ENCODE measurements at regions not wholly inside any gene's neighbourhood (a gene's known extent, or its start where the extent isn't known, plus 50 kb on each side); places are given as distances from the start of the nearest gene placed in this dataset.
"Not testable (repeated sequence)": the region's sequence is repeated elsewhere in the genome, so short reads cannot be mapped to it uniquely, and the experiment has no call there.

DNA sequence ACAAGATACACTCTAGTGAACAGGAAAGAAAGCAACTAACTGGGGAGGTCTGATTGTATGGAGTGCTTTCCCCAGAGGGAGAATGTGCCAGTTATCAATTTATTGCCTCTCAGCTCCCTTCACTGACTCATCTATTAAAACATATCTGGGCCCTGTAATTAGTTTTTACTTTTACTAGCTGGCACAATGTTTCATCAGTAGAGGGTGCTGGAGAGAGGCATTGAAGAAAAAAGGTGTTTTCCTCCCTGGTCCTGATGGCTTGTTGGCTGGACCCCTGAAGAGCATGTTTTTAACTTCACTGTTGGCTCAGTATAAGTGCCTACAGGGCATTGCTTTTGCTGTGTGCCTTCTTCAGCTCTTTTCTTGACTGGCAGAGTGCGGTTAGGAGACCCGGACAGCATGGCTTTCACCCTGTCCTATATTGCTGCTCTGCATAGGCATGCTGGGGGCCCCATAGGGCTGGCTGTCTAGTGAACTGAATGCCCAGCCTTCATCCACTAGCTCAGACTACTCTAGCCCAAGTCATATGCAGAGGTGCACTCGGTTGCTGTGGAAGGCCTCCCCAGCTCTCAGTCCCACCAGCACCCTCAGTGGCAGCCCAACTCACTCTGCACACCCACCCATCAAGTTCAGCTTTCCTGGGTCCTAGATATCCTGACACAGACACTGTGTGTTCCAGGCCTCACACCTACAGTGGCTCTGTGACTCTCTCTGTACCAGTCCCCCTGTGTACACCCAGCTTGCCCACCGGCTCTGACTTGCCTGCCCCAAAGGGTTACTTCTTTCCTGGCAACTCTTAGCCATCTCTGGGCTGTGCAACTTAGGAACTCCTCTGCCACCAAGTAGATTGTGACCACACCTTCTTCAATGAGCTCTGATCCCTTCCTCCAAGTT lies 62.3 kb upstream of the ACYP2 start:
- Mint-ChIP-seq H3K36me3 (ENCODE audit: unreplicated experiment) (no peaks in the 10 kb centered on the region), H3K4me3 (ENCODE audit: unreplicated experiment) (no peak overlapping the region), H3K27ac (ENCODE audit: unreplicated experiment) (no peak overlapping the region), H3K9me3 (ENCODE audit: unreplicated experiment) (no peaks in the 10 kb centered on the region), H3K27me3 (ENCODE audit: unreplicated experiment) (peaks cover 4% of the 10 kb centered on the region), H3K4me1 (ENCODE audit: low read depth, unreplicated experiment) (no peaks in the 10 kb centered on the region)
- no peak for DNase-seq
- TF ChIP-seq, protein P1, sequence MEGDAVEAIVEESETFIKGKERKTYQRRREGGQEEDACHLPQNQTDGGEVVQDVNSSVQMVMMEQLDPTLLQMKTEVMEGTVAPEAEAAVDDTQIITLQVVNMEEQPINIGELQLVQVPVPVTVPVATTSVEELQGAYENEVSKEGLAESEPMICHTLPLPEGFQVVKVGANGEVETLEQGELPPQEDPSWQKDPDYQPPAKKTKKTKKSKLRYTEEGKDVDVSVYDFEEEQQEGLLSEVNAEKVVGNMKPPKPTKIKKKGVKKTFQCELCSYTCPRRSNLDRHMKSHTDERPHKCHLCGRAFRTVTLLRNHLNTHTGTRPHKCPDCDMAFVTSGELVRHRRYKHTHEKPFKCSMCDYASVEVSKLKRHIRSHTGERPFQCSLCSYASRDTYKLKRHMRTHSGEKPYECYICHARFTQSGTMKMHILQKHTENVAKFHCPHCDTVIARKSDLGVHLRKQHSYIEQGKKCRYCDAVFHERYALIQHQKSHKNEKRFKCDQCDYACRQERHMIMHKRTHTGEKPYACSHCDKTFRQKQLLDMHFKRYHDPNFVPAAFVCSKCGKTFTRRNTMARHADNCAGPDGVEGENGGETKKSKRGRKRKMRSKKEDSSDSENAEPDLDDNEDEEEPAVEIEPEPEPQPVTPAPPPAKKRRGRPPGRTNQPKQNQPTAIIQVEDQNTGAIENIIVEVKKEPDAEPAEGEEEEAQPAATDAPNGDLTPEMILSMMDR (IDR thresholded peaks at IDR 0.05; ENCODE audit: partially characterized antibody, unreplicated experiment), result peak; percentile 13

DNA sequence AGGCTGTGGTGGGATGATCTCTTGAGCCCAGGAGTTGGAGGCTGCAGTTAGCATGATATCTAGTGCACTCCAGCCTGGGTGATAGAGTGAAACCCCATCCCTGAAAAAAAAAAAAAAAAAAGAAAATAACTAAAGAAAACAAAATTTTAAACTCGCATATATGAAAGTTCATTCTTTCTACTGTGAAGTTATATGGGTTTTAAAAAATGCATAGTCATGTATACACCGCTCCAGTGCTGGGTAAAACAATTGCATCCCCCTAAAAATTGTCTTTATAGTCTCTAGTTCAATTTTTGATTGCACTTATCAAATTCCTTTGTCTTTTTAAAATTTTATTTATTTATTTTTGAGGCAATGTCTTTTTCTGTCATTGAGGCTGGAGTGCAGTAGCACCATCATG lies 65.0 kb upstream of the ACYP2 start:
- no peaks in the 10 kb centered on the region for H3K36me3 Mint-ChIP-seq (ENCODE audit: unreplicated experiment)
- no peak for DNase-seq
- no peaks in the 10 kb centered on the region for H3K9me3 Mint-ChIP-seq (ENCODE audit: unreplicated experiment)
- peaks cover 4% of the 10 kb centered on the region for H3K27me3 Mint-ChIP-seq (ENCODE audit: unreplicated experiment)
- no peak overlapping the region for H3K27ac Mint-ChIP-seq (ENCODE audit: unreplicated experiment)
- no peaks in the 10 kb centered on the region for H3K4me1 Mint-ChIP-seq (ENCODE audit: low read depth, unreplicated experiment)
- H3K4me3 Mint-ChIP-seq (ENCODE audit: unreplicated experiment), result no peak overlapping the region
- TF ChIP-seq, protein P1 (IDR thresholded peaks at IDR 0.05; ENCODE audit: partially characterized antibody, unreplicated experiment), result no peak

DNA sequence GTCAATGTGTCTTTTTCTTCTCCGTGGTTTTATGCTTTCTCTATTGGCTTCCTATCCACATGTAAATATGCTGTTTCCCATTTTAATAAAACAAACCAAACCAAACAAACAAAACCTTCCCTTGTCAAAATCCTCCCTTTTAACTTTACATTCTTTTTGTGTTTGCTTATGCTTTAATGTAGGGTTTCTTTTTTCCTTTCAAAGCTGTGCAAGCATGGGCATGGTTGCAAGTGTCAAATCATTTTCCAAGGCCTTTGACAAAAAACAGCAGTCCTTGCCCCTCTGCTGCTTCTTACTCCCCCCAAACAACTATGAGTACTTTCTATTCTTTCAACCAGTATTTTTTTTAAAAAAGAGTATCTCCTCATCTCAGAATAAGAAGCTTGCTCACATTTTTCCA lies 66.0 kb upstream of the ACYP2 start:
- Mint-ChIP-seq H3K4me1 (ENCODE audit: low read depth, unreplicated experiment) (no peaks in the 10 kb centered on the region), H3K27ac (ENCODE audit: unreplicated experiment) (no peak overlapping the region), H3K4me3 (ENCODE audit: unreplicated experiment) (no peak overlapping the region), H3K36me3 (ENCODE audit: unreplicated experiment) (no peaks in the 10 kb centered on the region), H3K27me3 (ENCODE audit: unreplicated experiment) (peaks cover 4% of the 10 kb centered on the region), H3K9me3 (ENCODE audit: unreplicated experiment) (no peaks in the 10 kb centered on the region)
- TF ChIP-seq, protein P1 (IDR thresholded peaks at IDR 0.05; ENCODE audit: partially characterized antibody, unreplicated experiment), result no peak
- DNase-seq, result no peak

DNA sequence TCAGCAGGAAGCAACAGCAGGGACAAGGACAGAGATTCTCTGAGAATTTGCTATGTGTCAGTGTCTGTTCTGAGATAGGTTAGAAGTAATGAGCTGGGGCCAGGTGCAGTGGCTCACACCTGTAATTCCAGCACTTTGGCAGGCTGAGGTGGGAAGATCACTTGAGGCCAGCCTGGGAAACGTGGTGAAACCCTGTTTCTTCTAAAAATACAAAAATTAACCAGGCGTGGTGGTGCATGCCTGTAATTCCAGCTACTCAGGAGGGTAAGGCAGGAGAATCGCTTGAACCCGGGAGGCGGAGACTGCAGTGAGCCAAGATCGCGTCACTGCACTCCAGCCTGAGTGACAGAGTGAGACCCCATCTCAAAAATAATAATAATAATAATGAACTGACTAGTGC lies 66.5 kb upstream of the ACYP2 start:
- H3K4me1 Mint-ChIP-seq (ENCODE audit: low read depth, unreplicated experiment); H3K4me3 Mint-ChIP-seq (ENCODE audit: unreplicated experiment); H3K36me3 Mint-ChIP-seq (ENCODE audit: unreplicated experiment); H3K27me3 Mint-ChIP-seq (ENCODE audit: unreplicated experiment); DNase-seq; H3K9me3 Mint-ChIP-seq (ENCODE audit: unreplicated experiment); H3K27ac Mint-ChIP-seq (ENCODE audit: unreplicated experiment): not testable (repeated sequence)

DNA sequence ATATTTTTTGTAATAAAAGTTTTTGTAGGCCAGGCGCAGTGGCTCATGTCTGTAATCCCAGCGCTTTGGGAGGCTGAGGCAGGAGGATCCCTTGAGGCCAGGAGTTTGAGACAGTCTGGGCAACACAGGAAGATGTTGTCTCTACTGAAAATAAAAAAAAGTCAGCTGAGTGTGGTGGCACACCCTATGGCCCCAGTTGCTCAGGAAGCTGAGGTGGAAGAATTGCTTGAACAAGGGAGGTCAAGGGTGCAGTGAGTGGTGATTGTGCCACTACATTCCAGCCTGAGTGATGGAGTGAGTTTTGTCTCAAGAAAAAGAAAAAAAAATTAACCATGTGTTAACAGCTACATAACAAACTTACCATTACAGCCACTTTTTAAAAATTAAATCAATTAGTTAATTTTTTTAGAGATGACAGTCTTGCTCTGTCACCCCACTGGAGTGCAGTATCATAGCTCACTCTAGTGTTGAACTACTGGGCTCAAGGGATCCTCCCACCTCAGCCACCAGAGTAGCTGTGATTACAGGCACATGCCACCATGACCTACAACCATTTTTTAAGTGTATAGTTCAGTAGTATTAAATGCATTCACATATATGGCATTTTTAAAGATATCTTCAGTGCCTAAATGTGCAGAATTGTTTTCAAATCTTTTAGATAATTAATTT lies 67.2 kb upstream of the ACYP2 start:
- H3K4me1 Mint-ChIP-seq (ENCODE audit: low read depth, unreplicated experiment), result no peaks in the 10 kb centered on the region
- TF ChIP-seq, protein P1 (IDR thresholded peaks at IDR 0.05; ENCODE audit: partially characterized antibody, unreplicated experiment), result no peak
- no peaks in the 10 kb centered on the region for H3K36me3 Mint-ChIP-seq (ENCODE audit: unreplicated experiment)
- peaks cover 1% of the 10 kb centered on the region for H3K27me3 Mint-ChIP-seq (ENCODE audit: unreplicated experiment)
- H3K4me3 Mint-ChIP-seq (ENCODE audit: unreplicated experiment), result no peak overlapping the region
- no peak overlapping the region for H3K27ac Mint-ChIP-seq (ENCODE audit: unreplicated experiment)
- H3K9me3 Mint-ChIP-seq (ENCODE audit: unreplicated experiment), result no peaks in the 10 kb centered on the region
- no peak for DNase-seq

All from glutamatergic neuron (in vitro differentiated cells).